A673 (cell line): ENCODE measurements at regions not wholly inside any gene's neighbourhood (a gene's known extent, or its start where the extent isn't known, plus 50 kb on each side); places are given as distances from the start of the nearest gene placed in this dataset.

ENCODE experiments used
- BruUV-seq: library from RNA; stranded (reverse); fragments of 400-500 nt; replicated peaks from 2 replicates; lab custom pipeline; 2021; lab: Mats Ljungman, UMichigan
- CTCF ChIA-PET: fragments of 300-600 bp; sonication (Branson Sonifier 250); formaldehyde crosslinking; loops from one replicate; lab custom pipeline; 2022; ENCODE audit warnings: antibody characterized with exemption; lab: Charles Lee
- POLR2A ChIA-PET: fragments of 300-600 bp; sonication (Branson Sonifier 250); formaldehyde crosslinking; loops from one replicate; lab custom pipeline; 2022; ENCODE audit warnings: antibody characterized with exemption; ENCODE audit not compliant: low non-redundant PET; lab: Charles Lee
- DNase-seq: peaks from one replicate; pipeline ENCODE4 v3.0.0-alpha.2; 2015; ENCODE audit warnings: low spot score
- H3K27ac ChIP-seq: fragments of 200-600 bp; sonication (generic); 2 replicates; pipeline ENCODE4 v1.5.1; 2016; ENCODE audit warnings: mixed run types, low read depth, mild to moderate bottlenecking, mixed read lengths, antibody characterized with exemption, low read length; ENCODE audit not compliant: poor library complexity, severe bottlenecking
- H3K27me3 ChIP-seq: fragments of 200-600 bp; sonication (generic); replicated peaks from 2 replicates; pipeline ENCODE4 v1.6.1; 2017; ENCODE audit warnings: mixed run types, low read depth, mild to moderate bottlenecking, mixed read lengths, antibody characterized with exemption, low read length; ENCODE audit not compliant: insufficient read depth, poor library complexity
- H3K36me3 ChIP-seq: fragments of 200-600 bp; sonication (generic); 2 replicates; pipeline ENCODE4 v1.6.1; 2016; ENCODE audit warnings: mixed run types, mild to moderate bottlenecking, mixed read lengths, antibody characterized with exemption, low read length; ENCODE audit not compliant: insufficient read depth, poor library complexity, severe bottlenecking
- H3K4me1 ChIP-seq: fragments of 200-600 bp; sonication (generic); 2 replicates; pipeline ENCODE4 v1.6.1; 2017; ENCODE audit warnings: mixed run types, mild to moderate bottlenecking, mixed read lengths, antibody characterized with exemption, low read length; ENCODE audit not compliant: insufficient read depth, poor library complexity, severe bottlenecking
- H3K4me3 ChIP-seq: fragments of 200-600 bp; sonication (generic); 2 replicates; pipeline ENCODE4 v1.5.1; 2016; ENCODE audit warnings: low read depth, mixed run types, mild to moderate bottlenecking, mixed read lengths, low read length; ENCODE audit not compliant: poor library complexity, severe bottlenecking
- H3K9me3 ChIP-seq: fragments of 200-600 bp; sonication (generic); 2 replicates; pipeline ENCODE4 v1.6.1; 2016; ENCODE audit warnings: mixed run types, low read depth, mild to moderate bottlenecking, mixed read lengths, antibody characterized with exemption, low read length; ENCODE audit not compliant: poor library complexity, severe bottlenecking
- EZH2 ChIP-seq: fragments of 200-600 bp; sonication (generic); IDR thresholded peaks from 2 replicates; pipeline ENCODE4 v1.6.1; 2017; ENCODE audit warnings: borderline replicate concordance, low read depth, mild to moderate bottlenecking, mixed read lengths, antibody characterized with exemption, low read length; ENCODE audit not compliant: poor library complexity, severe bottlenecking
- intact Hi-C: fragments of 100-400 bp; cut with micrococcal nuclease; formaldehyde crosslinking; loops from one replicate; pipeline ENCODE4 v1.10.0; 2022; ENCODE audit not compliant: unreplicated experiment
- TF ChIP-seq, protein P1 (sequence below): fragments of 300-800, 200-600 bp; sonication (generic); conservative IDR thresholded peaks from 2 replicates; pipeline ENCODE4 v1.5.1; 2017; ENCODE audit warnings: low read depth, mild to moderate bottlenecking, antibody characterized with exemption, low read length, moderate library complexity, mixed read lengths

DNA sequence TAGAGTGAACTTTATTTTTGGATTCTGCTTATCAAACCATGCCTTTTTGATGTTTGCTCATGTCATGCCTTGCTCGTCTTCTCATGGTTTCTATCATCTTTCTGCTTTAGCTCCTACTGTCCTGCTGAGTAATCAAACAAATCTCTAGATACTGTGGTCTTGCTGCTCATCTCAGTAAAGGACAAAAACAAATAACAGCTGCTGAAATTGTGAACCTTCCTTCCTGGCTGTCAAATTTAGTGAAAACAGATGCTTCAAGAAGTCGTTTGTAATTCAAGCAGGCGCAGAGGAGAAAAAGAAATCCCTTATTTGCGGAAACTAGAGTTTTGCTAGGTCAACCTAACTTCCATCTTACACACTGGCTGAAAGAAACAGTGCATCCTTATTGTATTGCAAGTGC lies 616.1 kb upstream of the ALCAM start:
- no peak overlapping the region for H3K4me3 ChIP-seq
- intact Hi-C loops = no loop called here
- no peaks in the 10 kb centered on the region for H3K9me3 ChIP-seq
- no TSS peak for BruUV-seq
- no peak for DNase-seq
- ChIA-PET POLR2A (no interaction called here), CTCF (no interaction called here)
- H3K27me3 ChIP-seq = no peaks in the 10 kb centered on the region
- H3K27ac ChIP-seq = no peak overlapping the region
- H3K4me1 ChIP-seq = no peaks in the 10 kb centered on the region
- H3K36me3 ChIP-seq = no peaks in the 10 kb centered on the region
- no peak for TF ChIP-seq EZH2
- TF ChIP-seq, protein P1, sequence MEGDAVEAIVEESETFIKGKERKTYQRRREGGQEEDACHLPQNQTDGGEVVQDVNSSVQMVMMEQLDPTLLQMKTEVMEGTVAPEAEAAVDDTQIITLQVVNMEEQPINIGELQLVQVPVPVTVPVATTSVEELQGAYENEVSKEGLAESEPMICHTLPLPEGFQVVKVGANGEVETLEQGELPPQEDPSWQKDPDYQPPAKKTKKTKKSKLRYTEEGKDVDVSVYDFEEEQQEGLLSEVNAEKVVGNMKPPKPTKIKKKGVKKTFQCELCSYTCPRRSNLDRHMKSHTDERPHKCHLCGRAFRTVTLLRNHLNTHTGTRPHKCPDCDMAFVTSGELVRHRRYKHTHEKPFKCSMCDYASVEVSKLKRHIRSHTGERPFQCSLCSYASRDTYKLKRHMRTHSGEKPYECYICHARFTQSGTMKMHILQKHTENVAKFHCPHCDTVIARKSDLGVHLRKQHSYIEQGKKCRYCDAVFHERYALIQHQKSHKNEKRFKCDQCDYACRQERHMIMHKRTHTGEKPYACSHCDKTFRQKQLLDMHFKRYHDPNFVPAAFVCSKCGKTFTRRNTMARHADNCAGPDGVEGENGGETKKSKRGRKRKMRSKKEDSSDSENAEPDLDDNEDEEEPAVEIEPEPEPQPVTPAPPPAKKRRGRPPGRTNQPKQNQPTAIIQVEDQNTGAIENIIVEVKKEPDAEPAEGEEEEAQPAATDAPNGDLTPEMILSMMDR = no peak

DNA sequence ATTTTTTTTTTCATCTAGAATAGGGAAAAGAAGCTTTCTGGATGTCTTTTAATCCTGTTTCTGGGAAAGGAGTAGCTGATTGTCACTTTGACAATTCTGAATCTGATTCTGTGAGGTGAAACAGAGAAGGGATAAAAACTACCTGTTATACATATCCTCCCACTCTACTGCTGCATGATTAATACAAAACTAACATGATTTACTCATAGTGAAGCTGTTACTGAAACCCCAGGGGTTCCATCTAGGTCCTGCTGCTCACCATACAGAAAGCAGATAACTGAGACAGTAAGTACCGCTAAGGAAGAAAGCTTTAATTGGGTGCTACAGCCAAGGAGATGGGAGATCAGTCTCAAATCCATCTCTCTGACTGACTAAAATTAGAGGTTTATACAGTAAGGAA lies 610.9 kb upstream of the ALCAM start:
- Histone ChIP-seq H3K27ac (no peak overlapping the region), H3K27me3 (no peaks in the 10 kb centered on the region), H3K4me3 (no peak overlapping the region), H3K9me3 (no peaks in the 10 kb centered on the region), H3K36me3 (no peaks in the 10 kb centered on the region), H3K4me1 (no peaks in the 10 kb centered on the region)
- BruUV-seq = no TSS peak
- ChIA-PET POLR2A (no interaction called here), CTCF (interaction anchor here (0.5 kb wide), 1 partner anchor 240 kb away, joined by 4 read pairs; no protein-coding TSS in a partner anchor)
- no peak for DNase-seq
- intact Hi-C loops = no loop called here
- no peak for TF ChIP-seq EZH2
- TF ChIP-seq, protein P1 = no peak

DNA sequence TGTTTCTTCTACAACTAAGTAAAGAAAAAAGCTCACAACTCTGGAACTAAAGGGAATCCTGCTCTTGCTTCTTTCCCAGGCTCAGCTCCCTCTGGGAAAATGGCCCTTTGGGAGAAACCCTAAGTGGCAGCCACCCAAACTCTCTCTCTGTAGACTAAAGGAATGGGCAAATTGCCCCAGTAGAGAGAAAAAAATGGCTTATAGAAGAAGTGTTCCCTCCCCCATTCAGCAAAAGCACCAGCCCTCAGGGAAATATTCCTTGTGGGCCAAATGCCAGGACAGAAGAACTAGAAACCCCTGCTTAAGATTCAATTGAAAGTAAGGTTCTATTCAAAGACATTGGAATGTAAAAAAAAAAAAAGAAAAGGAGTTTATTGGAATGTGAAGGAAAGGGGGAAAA lies 603.7 kb upstream of the ALCAM start:
- Histone ChIP-seq H3K36me3 (no peaks in the 10 kb centered on the region), H3K27ac (peak overlapping the region; percentile 40), H3K4me3 (no peak overlapping the region), H3K27me3 (no peaks in the 10 kb centered on the region), H3K4me1 (peaks cover 28% of the 10 kb centered on the region), H3K9me3 (no peaks in the 10 kb centered on the region)
- no TSS peak for BruUV-seq
- ChIA-PET POLR2A (interaction anchor here (0.6 to 0.7 kb wide), 2 partner anchors 470 to 663 kb away, joined by 4 to 6 read pairs; no protein-coding TSS in a partner anchor), CTCF (interaction anchor here (0.7 kb wide), 1 partner anchor 1653 kb away, joined by 4 read pairs; no protein-coding TSS in a partner anchor)
- intact Hi-C loops = no loop called here
- no peak for TF ChIP-seq EZH2
- TF ChIP-seq, protein P1 = no peak
- peak; percentile 82 for DNase-seq
